ENCODE measurements at regions not wholly inside any gene's neighbourhood (a gene's known extent, or its start where the extent isn't known, plus 50 kb on each side); places are given as distances from the start of the nearest gene placed in this dataset.

- Histone ChIP-seq H3K4me3 (no peak overlapping the region), H4K20me1 (ENCODE audit: control insufficient read depth, insufficient read depth) (no peaks in the 10 kb centered on the region), H3K36me3 (ENCODE audit: control insufficient read depth in 2 of 2, insufficient read depth in 2 of 2, low read length in 1 of 2) (no peaks in the 10 kb centered on the region), H3K4me2 (ENCODE audit: control insufficient read depth, insufficient read depth) (no peak overlapping the region), H3K9me3 (replicated peaks; ENCODE audit: control insufficient read depth, insufficient read depth, low read length) (no peaks in the 10 kb centered on the region), H3K27ac (ENCODE audit: control insufficient read depth, insufficient read depth) (no peak overlapping the region), H3K27me3 (replicated peaks in 1 of 2; ENCODE audit: control insufficient read depth in 2 of 2, insufficient read depth in 2 of 2, low read length in 1 of 2) (no peaks in the 10 kb centered on the region), H2AFZ (ENCODE audit: control insufficient read depth, low read depth, low read length) (no peak overlapping the region), H3K4me1 (ENCODE audit: control insufficient read depth, insufficient read depth, low read length) (no peaks in the 10 kb centered on the region), H3K9ac (ENCODE audit: control insufficient read depth, insufficient read depth, low read length) (no peak overlapping the region), H3K79me2 (ENCODE audit: control insufficient read depth, insufficient read depth, low read length) (no peaks in the 10 kb centered on the region)
- DNase-seq (ENCODE audit: low read depth, low spot score) = no peak
- in situ Hi-C loops (cut with MboI) (no loop called here), intact Hi-C loops (cut with micrococcal nuclease; ENCODE audit: unreplicated experiment) (no loop called here)
- no peak for FAIRE-seq
- ChIA-PET POLR2A (no interaction called here), RAD21 (ENCODE audit: unreplicated experiment) (no interaction called here), CTCF (interaction anchor here (1.2 to 1.3 kb wide), 2 partner anchors 8 to 67 kb away, joined by 4 read pairs; no protein-coding TSS in a partner anchor), SMC1A (ENCODE audit: uncharacterized antibody, unreplicated experiment) (interaction anchor here (1.0 to 1.2 kb wide), 2 partner anchors 56 to 67 kb away, joined by 3 to 4 read pairs; no protein-coding TSS in a partner anchor)
- 0% methylated on average over 1 of the region's 1 CpG for WGBS (ENCODE audit: insufficient coverage, insufficient replicate concordance, low lambda C conversion rate, missing lambda C conversion rate)
- BruUV-seq (replicated peaks) = no TSS peak
- TF ChIP-seq, protein P1, sequence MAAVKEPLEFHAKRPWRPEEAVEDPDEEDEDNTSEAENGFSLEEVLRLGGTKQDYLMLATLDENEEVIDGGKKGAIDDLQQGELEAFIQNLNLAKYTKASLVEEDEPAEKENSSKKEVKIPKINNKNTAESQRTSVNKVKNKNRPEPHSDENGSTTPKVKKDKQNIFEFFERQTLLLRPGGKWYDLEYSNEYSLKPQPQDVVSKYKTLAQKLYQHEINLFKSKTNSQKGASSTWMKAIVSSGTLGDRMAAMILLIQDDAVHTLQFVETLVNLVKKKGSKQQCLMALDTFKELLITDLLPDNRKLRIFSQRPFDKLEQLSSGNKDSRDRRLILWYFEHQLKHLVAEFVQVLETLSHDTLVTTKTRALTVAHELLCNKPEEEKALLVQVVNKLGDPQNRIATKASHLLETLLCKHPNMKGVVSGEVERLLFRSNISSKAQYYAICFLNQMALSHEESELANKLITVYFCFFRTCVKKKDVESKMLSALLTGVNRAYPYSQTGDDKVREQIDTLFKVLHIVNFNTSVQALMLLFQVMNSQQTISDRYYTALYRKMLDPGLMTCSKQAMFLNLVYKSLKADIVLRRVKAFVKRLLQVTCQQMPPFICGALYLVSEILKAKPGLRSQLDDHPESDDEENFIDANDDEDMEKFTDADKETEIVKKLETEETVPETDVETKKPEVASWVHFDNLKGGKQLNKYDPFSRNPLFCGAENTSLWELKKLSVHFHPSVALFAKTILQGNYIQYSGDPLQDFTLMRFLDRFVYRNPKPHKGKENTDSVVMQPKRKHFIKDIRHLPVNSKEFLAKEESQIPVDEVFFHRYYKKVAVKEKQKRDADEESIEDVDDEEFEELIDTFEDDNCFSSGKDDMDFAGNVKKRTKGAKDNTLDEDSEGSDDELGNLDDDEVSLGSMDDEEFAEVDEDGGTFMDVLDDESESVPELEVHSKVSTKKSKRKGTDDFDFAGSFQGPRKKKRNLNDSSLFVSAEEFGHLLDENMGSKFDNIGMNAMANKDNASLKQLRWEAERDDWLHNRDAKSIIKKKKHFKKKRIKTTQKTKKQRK (IDR thresholded peaks at IDR 0.05; ENCODE audit: low read depth, low read length) = no peak
- no peak for TF ChIP-seq KAT2A (conservative IDR thresholded peaks at IDR 0.05; ENCODE audit: control insufficient read depth, low read depth, low read length)
- no peak for TF ChIP-seq SKIL (IDR thresholded peaks at IDR 0.05; ENCODE audit: low read depth, poor library complexity, severe bottlenecking)
- no peak for TF ChIP-seq ATF7 (IDR thresholded peaks at IDR 0.05; ENCODE audit: low read depth)
- no peak for TF ChIP-seq SMAD5 (IDR thresholded peaks at IDR 0.05; ENCODE audit: low read depth)
- no peak for TF ChIP-seq FOXM1 (IDR thresholded peaks at IDR 0.05; ENCODE audit: low read depth, low read length)
- TF ChIP-seq, protein P2, sequence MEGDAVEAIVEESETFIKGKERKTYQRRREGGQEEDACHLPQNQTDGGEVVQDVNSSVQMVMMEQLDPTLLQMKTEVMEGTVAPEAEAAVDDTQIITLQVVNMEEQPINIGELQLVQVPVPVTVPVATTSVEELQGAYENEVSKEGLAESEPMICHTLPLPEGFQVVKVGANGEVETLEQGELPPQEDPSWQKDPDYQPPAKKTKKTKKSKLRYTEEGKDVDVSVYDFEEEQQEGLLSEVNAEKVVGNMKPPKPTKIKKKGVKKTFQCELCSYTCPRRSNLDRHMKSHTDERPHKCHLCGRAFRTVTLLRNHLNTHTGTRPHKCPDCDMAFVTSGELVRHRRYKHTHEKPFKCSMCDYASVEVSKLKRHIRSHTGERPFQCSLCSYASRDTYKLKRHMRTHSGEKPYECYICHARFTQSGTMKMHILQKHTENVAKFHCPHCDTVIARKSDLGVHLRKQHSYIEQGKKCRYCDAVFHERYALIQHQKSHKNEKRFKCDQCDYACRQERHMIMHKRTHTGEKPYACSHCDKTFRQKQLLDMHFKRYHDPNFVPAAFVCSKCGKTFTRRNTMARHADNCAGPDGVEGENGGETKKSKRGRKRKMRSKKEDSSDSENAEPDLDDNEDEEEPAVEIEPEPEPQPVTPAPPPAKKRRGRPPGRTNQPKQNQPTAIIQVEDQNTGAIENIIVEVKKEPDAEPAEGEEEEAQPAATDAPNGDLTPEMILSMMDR (IDR thresholded peaks at IDR 0.05 in 2 of 3, conservative IDR thresholded peaks at IDR 0.05 in 1 of 3; ENCODE audit: control insufficient read depth in 2 of 3, extremely low read depth in 1 of 3, insufficient read depth in 1 of 3, low read depth in 3 of 3, low read length in 3 of 3) = no peak
- TF ChIP-seq, protein P3, sequence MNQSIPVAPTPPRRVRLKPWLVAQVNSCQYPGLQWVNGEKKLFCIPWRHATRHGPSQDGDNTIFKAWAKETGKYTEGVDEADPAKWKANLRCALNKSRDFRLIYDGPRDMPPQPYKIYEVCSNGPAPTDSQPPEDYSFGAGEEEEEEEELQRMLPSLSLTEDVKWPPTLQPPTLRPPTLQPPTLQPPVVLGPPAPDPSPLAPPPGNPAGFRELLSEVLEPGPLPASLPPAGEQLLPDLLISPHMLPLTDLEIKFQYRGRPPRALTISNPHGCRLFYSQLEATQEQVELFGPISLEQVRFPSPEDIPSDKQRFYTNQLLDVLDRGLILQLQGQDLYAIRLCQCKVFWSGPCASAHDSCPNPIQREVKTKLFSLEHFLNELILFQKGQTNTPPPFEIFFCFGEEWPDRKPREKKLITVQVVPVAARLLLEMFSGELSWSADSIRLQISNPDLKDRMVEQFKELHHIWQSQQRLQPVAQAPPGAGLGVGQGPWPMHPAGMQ (IDR thresholded peaks at IDR 0.05; ENCODE audit: borderline replicate concordance) = no peak
- TF ChIP-seq SPI1 (IDR thresholded peaks at IDR 0.05; ENCODE audit: borderline replicate concordance, insufficient read depth, low read depth, low read length) = no peak
- no peak for ATAC-seq
These were observed 179.8 kb downstream of the GALC start for GRCh38 chr14:87813211-87813610.
